ENCODE measurements at regions not wholly inside any gene's neighbourhood (a gene's known extent, or its start where the extent isn't known, plus 50 kb on each side); places are given as distances from the start of the nearest gene placed in this dataset.

DNA sequence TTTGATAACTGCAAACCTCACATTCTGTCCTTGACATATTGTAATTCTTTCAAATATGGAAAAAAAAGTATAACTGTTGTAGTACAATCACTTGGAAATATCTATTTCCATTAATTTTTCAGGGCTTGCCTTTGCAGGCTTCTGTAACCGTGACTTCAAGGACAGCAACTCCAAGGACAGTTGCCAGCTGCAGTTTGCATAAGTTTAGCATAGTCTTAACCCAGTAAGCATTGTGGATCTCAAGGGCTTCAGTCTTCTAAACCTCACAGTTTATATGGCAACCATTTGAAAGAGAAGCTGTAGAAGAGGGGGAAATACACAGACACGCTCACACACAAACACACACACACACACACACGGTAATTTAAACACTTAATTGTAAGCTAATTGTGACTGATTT, 112.8 kb upstream of the GPR149 start:
- DNase-seq (ENCODE audit: low read depth) = no peak
- H3K4me3 ChIP-seq (ENCODE audit: control insufficient read depth, low read depth, low read length) = no peak overlapping the region
- TF ChIP-seq, protein P1, sequence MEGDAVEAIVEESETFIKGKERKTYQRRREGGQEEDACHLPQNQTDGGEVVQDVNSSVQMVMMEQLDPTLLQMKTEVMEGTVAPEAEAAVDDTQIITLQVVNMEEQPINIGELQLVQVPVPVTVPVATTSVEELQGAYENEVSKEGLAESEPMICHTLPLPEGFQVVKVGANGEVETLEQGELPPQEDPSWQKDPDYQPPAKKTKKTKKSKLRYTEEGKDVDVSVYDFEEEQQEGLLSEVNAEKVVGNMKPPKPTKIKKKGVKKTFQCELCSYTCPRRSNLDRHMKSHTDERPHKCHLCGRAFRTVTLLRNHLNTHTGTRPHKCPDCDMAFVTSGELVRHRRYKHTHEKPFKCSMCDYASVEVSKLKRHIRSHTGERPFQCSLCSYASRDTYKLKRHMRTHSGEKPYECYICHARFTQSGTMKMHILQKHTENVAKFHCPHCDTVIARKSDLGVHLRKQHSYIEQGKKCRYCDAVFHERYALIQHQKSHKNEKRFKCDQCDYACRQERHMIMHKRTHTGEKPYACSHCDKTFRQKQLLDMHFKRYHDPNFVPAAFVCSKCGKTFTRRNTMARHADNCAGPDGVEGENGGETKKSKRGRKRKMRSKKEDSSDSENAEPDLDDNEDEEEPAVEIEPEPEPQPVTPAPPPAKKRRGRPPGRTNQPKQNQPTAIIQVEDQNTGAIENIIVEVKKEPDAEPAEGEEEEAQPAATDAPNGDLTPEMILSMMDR (IDR thresholded peaks at IDR 0.05; ENCODE audit: control insufficient read depth, insufficient read depth, low read depth, low read length, missing control alignments) = no peak

GRCh38 chr3:154540950-154541604, 111.1 kb upstream of the GPR149 start:
- TF ChIP-seq, protein P1 (IDR thresholded peaks at IDR 0.05; ENCODE audit: control insufficient read depth, insufficient read depth, low read depth, low read length, missing control alignments) = no peak
- no peak overlapping the region for H3K4me3 ChIP-seq (ENCODE audit: control insufficient read depth, low read depth, low read length)
- no peak for DNase-seq (ENCODE audit: low read depth)

- H3K4me3 ChIP-seq (ENCODE audit: control insufficient read depth, low read depth, low read length) = no peak overlapping the region
- TF ChIP-seq, protein P1 (IDR thresholded peaks at IDR 0.05; ENCODE audit: control insufficient read depth, insufficient read depth, low read depth, low read length, missing control alignments) = no peak
- no peak for DNase-seq (ENCODE audit: low read depth)
Observed at GRCh38 chr3:154538566-154539360, 108.8 kb upstream of the GPR149 start.

DNA sequence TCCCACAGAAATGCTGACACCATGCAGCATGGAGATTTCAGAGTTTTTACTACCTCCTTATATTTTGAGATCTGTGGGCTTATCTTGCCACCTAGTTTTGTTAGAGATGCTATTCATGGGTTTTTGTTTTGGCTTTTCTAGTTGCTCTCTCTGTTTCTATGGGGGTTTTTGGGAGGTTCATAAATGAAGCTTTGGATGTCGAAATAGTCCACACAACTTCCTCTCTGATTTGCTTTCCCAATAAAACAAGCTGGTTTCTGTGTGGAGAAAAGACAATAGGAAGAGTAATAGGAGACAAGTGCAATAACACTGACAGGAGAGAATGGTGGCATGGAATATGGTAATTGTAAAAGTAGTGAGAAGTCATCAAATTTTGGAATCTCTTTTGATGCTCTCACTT, 106.8 kb upstream of the GPR149 start:
- TF ChIP-seq, protein P1 (IDR thresholded peaks at IDR 0.05; ENCODE audit: control insufficient read depth, insufficient read depth, low read depth, low read length, missing control alignments) = no peak
- no peak for DNase-seq (ENCODE audit: low read depth)
- no peak overlapping the region for H3K4me3 ChIP-seq (ENCODE audit: control insufficient read depth, low read depth, low read length)

- no peak for DNase-seq (ENCODE audit: low read depth)
- TF ChIP-seq, protein P1 (IDR thresholded peaks at IDR 0.05; ENCODE audit: control insufficient read depth, insufficient read depth, low read depth, low read length, missing control alignments) = no peak
- H3K4me3 ChIP-seq (ENCODE audit: control insufficient read depth, low read depth, low read length) = no peak overlapping the region
Observed at GRCh38 chr3:154522036-154522602, 92.1 kb upstream of the GPR149 start.

DNA sequence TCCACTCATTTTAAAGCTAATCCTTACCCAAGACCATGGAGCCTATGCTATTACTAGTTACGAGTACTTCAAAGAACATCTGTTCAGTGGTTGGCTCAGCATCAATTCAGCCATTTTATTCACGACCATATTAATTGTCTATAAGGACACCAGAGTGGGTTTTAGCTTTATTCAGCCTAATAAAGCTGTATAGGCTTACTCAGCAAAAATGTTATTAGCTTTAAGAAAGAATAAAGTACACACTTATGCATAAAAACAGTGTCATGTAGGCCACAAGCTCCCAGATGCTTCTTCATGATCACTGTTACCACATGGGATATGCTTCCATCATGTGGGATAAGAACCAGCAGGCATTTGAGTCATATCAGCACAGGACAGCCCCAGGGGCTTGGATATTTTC, 87.4 kb upstream of the GPR149 start:
- TF ChIP-seq, protein P1 (IDR thresholded peaks at IDR 0.05; ENCODE audit: control insufficient read depth, insufficient read depth, low read depth, low read length, missing control alignments) = no peak
- no peak overlapping the region for H3K4me3 ChIP-seq (ENCODE audit: control insufficient read depth, low read depth, low read length)
- DNase-seq (ENCODE audit: low read depth) = no peak

Measured in AG09309 (cell line).